GM19452 (cell line): ENCODE measurements at regions not wholly inside any gene's neighbourhood (a gene's known extent, or its start where the extent isn't known, plus 50 kb on each side); places are given as distances from the start of the nearest gene placed in this dataset.
"Not testable (repeated sequence)": the region's sequence is repeated elsewhere in the genome, so short reads cannot be mapped to it uniquely, and the experiment has no call there.

Experiments
- ATAC-seq: cut with Tn5 transposase; IDR thresholded peaks from one replicate; pipeline ENCODE4 v1.9.1; 2021; ENCODE audit not compliant: unreplicated experiment

DNA sequence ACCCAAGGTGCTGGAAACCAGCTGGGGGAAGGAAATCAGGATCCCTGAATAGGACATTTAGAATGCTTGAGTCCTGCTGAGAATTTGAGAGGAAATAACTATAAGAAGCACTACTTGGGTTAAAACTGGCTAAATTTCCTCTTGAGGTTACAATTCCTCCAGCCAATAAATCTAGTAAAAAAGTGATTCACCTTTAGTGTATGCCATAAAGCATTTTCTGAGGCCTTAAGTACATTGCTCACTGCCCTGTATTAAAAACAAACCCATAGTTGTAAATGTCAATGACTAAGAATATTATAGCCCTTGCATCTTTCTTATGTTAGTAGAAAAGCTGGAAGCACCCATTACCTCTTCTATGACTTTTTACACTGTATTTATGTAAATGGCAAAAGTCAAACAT, 634.7 kb upstream of the ARRDC3 start:
- ATAC-seq: no peak

DNA sequence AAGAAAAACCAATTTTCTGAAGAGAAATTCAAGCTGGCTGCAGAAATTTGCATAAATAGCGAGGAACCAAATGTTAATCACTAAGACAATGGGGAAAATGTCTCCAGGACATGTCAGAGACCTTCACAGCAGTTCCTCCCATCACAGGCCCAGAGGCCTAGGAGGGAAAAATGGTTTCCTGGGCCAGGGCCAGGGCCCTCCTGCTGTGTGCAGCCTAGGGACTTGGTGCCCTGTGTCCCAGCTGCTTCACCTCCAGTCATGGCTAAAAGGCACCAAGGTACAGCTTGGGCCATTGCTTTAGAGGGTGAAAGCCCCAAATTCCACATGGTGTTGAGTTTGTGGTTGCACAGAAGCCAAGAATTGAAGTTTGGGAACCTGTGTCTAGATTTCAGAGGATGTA, 628.7 kb upstream of the ARRDC3 start:
- not testable (repeated sequence) for ATAC-seq

DNA sequence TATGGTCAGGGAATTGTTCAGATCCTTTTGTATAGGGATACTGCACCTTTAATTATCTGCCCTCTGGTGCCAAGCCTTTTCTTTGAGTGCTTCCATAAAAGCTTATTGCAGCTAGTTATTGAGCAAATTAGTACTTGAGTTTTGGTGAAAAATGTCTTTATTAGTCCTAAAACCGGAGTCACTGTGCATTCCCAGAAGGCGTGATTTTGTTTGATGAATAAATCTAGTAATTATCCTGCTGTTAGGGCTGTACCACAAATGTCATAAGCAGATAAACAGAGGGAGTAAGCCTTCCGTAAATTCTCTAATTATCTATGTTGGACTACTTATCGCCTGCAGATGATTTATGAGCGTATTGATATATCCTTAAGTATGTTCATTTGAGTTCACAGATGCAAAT, 620.7 kb upstream of the ARRDC3 start:
- no peak for ATAC-seq

DNA sequence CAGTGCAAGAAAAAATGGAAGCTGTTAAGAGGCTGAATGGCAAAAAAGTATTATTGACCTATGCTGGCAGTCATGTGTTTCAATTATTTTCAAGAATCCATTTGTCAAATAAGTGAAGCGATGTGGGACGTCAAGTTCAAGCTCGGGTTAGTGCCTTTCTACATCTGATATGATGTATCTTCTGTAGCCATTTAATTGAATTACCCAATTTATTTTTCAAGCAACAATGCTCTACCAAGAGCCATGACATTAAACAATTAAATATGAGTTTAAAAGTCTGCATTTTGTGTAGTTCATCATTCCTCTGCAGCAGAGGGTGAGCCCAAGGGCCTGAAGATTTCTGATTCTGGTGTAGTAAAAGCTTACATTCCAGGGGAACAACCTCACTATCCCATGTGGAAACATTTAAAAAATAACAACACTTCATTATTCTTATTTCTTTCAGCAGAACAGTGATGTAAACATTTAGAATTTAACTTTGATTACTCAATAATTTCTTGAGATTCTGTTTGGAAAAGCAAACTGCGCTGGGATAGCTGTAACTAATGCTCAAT, 619.7 kb upstream of the ARRDC3 start:
- no peak for ATAC-seq

DNA sequence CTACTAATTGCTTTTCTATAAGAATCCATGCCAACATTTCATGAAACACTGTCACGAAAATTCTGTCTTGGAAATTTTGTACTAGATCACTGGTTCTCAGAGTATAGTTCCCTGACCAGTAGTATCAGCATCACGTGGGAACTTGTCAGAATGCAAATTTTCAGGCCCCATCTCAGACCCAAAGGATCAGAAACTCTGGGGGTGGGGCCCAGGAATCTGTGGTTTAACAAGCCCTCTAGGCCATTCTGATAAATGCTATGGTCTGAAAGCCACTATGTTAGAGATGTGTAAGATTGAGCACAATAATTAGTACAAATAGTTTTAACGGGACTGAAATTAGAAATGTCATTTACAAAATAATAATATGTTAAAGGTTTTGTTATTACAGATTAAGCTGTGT, 615.7 kb upstream of the ARRDC3 start:
- ATAC-seq: no peak

DNA sequence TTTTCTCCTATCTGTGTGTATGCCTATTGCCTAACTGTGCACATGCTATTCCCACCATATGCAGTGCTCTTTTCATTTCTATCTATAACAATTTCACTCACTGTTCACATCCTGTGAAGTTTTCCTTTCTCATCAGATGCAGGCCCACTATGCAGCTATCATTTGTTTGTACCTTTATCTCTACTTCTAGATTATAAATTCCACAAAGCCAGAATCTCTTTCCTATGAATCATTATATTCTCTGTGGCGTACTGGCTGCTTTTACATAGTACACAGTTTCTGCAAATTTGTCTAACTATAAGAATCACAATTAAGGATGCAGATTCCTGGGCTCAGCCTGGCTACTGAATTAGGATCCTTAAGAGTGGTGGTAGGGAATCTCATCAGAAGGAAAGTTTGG, 600.8 kb upstream of the ARRDC3 start:
- no peak for ATAC-seq

DNA sequence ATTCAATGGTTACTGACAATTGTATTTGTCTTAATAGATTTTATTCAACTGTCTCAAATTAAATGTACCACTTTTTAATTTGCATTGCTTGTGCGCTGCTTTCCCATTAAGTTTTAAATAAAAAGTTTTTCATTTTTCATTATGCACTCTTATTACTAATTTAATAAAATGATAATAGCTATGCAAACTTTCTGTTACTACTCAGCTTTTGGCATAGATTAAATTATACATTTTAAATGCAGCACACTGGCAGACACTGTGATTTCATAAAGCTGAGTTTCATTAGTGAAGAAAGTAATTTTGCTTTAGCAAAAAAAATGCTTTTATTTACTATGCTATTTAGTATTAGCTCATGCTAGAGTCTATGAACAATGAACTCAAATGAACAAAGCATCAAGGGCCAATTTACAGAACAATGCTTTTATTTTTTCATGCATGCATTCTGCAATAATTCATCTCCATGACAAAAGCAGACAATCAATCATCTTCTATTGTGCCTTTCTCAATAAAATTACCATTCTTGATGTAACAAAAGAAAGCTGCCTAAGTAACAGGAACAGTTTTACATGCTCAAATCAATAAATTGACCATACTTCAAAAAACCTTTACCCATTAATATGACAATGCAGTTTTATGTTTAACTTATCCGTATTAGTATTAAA, 595.2 kb upstream of the ARRDC3 start:
- no peak for ATAC-seq

DNA sequence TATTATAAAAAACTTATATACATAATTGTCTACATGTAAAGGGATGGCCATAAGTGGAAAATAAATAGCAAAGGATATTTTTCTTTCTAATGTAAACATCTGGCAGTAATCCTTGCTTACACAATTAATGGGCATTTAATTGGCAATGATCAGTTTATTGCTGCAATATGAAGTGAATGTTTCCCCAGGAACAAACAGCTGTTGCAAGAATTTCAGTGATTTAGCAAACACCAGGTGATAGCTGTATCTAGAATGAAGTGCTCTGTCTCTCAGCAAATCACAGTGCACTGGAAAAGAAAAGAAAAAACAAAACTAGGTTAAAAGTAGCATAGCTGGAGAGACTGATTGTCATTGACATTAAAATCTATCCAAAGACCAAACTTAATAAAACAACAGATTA, 594.5 kb upstream of the ARRDC3 start:
- ATAC-seq: no peak

DNA sequence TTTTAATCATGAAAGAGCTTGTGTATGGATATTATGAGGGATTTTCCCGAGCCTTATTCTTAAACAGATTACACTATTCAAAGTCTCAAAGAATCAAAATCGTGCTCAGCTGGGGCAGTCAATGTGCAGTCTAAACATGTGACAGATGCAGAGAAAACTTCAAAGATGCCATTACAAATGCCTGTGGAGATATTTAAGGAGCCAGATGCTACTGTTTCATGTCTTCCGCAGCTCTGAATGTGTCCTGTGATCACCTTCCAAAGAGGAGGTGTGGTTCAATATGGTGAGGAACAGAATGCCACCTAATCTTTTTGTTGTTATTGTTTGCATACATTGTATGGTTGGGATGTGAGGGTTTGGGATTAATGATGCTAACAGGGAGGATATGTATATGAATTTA, 593.3 kb upstream of the ARRDC3 start:
- no peak for ATAC-seq

DNA sequence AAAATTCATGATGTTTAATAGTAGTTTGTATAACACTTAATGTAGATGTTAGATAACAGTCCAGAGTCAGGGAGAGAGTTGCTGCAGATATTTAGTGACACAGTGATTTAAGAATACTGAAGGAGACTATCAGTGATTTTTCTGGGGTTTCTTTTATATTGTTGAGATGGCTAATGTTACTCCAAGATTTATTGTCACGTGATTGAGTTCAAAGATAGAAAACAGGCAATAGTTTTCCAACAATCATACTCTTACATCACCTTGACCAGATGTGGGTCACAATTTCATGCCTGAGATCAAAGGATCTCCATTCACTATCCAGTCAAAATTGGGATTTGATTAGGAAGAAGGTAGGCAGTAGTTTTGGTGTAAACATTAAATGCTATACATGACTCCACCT, 580.0 kb upstream of the ARRDC3 start:
- no peak for ATAC-seq

DNA sequence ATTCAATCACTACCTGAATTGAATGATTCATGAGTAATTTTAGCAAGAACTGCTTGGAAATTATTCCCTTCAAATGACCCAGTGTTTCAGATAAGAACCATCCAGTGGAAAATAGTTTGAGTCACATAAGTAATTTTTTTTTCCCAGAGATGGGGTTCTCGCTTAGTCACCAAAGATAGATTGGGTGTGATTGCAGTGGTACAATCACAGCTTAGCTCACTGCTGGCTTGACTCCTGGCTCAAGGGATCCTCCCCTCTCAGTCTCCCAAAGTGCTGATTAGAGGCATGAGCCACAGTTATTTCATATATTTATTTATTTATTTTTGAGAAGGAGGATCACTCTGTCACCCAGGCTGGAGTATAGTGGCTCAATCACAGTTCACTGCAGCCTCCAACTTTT, 574.5 kb upstream of the ARRDC3 start:
- ATAC-seq: no peak

DNA sequence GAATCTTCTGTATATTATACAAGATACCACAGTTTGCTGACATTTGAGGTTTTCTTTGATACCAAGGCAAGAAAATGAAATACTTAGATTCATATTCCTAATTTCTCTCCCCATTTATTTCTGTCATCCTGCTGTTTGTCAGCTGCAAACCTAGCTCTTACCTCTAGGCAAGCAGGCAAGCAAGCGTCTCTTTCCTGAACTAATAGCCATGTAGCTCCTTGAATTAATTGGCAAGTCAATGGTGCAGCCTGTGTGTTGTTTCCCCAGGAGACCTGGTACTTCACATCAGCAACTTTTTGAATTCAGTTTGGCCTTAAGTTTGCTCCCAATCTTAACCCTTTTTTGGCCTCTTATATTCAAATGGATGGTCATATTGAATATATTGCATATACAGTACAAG, 573.6 kb upstream of the ARRDC3 start:
- ATAC-seq: no peak

DNA sequence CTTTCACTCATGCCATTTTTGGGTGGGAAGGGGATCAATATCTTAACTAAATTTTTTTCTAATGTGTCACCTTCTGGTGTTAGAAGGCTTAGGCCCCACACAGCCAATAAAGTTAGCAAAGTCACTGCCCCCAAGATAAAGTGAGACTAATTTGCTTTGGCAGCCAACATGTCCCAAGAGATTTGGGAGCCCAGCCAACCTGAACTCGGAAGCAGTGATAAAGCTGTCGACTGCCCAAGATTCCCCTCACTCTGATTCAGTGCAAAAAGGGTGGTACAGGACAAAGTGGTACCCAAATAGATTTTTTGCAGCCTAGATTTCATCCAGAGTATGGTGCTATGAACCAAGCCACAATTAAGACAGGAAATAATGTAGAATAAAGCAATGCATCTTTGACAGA, 572.5 kb upstream of the ARRDC3 start:
- ATAC-seq: no peak

DNA sequence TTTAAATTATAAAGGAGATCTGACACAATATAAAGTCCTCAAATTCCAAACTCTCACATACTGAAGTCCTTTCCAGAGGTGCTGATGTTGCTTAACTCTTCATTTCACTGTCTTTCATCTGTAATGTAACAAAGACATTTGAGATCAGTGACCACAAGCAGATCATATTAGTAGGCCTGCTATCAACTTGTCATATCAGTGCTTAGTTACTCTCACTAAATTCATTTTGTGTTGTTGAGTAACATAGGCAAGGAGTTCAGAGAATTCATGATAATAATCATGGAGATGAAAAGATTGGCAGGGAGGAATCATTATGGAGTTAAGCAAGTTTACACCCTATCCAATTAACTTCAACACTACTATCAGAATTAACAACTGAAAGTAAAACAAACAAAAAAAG, 571.0 kb upstream of the ARRDC3 start:
- no peak for ATAC-seq

DNA sequence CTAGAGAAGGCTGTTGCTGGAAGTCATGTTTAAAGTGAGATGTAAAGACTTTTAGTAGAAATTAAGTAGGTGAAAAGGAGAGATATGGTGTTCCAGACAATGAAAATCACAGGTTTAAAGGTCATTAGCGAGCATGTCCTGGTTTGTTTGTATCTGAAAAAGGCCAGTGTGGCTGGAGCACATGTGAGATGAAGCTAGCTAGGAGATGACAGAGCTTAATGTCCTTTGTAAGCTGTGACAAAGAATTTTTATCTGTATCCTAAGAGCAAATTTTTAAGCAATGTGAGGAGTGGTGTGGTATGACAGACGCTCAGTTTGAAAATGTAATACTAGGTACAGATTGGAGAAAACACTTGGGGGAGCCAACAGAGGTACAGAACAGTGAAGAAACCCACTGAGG, 567.2 kb upstream of the ARRDC3 start:
- ATAC-seq: no peak

DNA sequence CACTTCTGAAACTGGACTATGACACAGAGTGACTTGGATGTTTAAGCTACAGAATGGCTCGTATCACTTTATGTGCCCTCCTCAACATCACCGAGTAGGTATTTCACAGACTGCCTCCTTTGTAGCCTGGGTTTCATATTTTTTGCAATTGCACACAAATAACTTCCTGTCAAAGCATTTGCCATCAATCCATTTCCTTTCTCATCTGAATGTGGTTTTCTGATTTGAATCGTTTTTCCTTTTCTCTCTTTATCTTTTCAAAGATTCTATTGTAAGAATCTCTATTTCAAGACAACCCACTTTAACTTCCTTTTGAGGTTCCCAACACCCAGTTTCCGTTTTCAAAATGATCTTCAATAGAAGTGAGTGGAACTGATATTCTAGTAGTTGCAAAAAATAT, 563.8 kb upstream of the ARRDC3 start:
- no peak for ATAC-seq

DNA sequence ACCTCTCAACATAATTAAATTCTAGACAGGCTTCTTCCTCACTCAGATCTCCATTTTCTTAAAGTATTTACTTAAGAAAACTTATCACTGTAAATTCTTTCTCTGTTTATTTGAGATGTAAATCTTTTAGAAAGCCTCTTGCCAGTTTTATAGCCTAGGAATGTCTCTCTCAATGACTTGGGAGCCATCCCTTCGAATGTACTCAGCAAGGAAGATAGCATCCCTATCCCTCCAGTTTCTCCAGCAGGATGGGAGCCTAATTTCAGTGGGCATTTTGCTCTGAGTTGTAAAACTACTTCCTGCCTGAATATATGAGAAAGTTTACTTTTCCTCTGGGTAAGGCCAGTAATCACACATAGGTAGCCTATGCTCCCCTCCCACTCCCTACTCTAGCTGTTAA, 558.5 kb upstream of the ARRDC3 start:
- ATAC-seq: no peak

DNA sequence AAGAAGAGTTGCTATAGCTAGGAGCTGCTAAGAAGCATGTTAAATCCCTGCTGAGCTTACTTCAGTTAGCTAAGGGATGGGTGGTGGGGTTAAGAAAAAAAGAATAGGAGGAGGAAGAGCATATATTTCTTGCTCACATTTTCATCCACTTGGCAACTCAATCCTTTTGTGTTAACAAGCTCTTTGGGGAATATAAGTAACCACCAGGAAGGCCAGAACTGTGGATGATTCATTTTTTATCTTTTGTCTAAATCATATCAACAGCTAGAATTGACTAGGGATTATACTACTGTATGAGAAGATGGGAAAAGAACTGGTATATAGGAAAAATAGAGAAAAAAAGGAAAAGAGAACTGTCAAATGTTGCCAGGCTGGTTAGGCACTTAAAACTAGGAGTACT, 555.3 kb upstream of the ARRDC3 start:
- no peak for ATAC-seq

DNA sequence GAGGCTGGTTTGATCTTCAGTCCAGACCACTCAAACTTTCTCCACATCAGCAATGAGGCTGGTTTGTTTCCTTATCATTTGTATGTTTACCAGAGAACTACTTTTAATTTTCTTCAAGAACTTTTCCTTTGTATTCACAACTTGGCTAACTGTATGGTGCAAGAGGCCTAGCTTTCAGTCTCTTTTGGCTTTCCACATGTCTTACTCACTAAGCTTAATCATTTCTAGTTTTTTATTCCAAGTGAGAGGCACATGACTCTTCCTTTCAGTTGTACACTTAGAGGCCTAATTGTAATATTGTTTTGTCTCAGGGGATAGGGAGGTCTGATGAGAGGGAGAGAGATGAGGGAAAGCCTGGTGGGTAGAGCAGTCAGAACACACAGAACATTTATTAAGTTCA, 554.0 kb upstream of the ARRDC3 start:
- no peak for ATAC-seq

DNA sequence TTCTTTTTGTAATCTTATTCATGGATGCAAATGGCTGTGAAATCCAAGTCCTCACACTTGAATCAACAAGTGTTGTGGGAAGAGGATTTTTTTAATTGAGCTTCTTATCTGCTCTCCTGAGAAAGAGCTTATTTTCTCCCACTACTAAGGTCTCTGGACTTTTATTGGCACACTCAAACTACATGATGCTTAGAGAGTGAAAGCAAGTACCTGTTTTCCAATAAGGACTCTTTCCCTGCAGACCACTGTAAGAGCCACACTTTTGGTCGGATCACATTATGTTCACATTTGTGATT, 546.4 kb upstream of the ARRDC3 start:
- no peak for ATAC-seq

DNA sequence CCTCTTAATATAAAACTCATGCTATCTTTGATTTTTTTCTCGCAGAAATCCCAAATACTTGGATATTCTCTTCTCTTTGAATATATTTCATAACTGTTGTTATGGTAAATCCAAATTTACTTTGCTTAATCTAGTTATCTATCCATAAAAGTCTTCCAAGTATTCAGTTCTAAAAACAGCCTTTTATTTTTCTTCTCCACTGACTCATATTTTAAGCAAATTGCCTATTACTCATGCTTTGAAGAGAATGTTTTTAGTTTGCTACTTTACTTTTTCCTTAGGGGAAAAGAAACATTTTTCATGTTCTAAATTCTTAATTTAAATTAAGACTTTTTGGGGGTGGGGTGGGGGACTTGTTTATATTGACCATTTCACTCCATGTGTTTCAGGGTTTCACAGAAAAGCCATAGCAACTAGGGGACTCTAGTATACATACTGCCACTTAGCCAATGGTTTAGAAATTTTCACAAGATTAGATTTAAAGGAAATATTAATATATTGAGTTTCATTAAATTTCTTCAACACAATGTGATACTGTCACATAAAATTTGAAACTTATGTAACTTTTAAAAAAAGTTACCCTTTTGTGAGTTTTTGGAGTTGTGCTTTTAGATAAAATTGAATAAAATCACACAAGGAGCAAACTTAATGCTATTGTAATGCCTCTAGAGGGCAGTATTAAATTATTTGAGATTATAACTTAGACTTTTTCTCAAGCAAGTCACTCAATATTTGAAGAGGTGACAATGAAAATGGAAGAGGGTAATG, 545.8 kb upstream of the ARRDC3 start:
- no peak for ATAC-seq

DNA sequence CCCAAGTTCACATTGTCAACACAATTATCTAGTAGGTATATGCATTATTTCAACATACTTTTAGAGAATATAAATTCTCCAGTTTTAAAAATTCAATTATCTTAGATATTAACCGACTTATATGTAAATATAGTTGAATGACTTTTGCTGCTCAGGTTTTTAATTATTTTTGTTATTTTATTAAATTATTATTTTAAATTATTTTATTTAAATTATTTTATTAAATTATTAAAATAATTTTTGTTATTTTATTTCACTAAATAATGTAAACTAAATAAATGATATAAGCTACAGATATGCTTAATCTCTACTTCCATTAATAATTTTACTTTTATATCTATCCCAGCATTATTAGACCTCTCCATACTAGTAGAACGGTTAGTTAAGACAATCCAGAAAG, 544.3 kb upstream of the ARRDC3 start:
- ATAC-seq: no peak

DNA sequence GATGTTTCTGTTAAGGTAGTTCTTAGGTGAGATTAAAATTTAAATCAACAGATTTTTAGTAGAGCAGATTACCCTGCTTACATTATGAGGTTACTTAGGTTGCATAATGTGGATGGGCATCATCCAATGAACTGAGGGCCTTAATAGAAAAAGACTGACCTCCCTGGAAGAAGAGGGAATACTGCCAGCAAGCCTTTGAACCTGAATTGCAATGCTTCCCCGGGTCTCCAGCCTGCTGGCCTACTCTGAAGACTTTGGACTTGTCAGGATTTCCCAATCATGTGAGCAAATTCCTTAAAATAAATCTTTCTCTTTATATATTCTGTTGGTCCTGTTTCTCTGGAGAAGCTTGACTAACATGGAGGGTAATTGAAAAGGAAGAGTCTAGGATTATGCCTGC, 542.1 kb upstream of the ARRDC3 start:
- ATAC-seq: no peak
